Osteocyte (in vitro differentiated cells): ENCODE measurements at regions not wholly inside any gene's neighbourhood (a gene's known extent, or its start where the extent isn't known, plus 50 kb on each side); places are given as distances from the start of the nearest gene placed in this dataset.

Source experiments
- DNase-seq: peaks from one replicate; pipeline ENCODE4 v3.0.0; 2021; ENCODE audit warnings: mixed read lengths; ENCODE audit not compliant: unreplicated experiment; ENCODE audit errors: extremely low spot score
- H3K27ac Mint-ChIP-seq: one replicate; pipeline ENCODE4 v1.8.0; 2021; ENCODE audit warnings: mild to moderate bottlenecking, mixed read lengths; ENCODE audit not compliant: unreplicated experiment
- H3K27me3 Mint-ChIP-seq: one replicate; pipeline ENCODE4 v1.8.0; 2021; ENCODE audit warnings: mixed read lengths; ENCODE audit not compliant: unreplicated experiment
- H3K36me3 Mint-ChIP-seq: one replicate; pipeline ENCODE4 v1.8.0; 2021; ENCODE audit warnings: mixed read lengths; ENCODE audit not compliant: unreplicated experiment
- H3K4me1 Mint-ChIP-seq: one replicate; pipeline ENCODE4 v1.8.0; 2021; ENCODE audit warnings: mixed read lengths; ENCODE audit not compliant: unreplicated experiment
- H3K4me3 Mint-ChIP-seq: one replicate; pipeline ENCODE4 v1.8.0; 2021; ENCODE audit warnings: mild to moderate bottlenecking, moderate library complexity, mixed read lengths; ENCODE audit not compliant: unreplicated experiment
- H3K9me3 Mint-ChIP-seq: one replicate; pipeline ENCODE4 v1.8.0; 2021; ENCODE audit warnings: mixed read lengths; ENCODE audit not compliant: unreplicated experiment
- TF ChIP-seq, protein P1 (sequence below): fragments of 200-600 bp; sonication (generic); IDR thresholded peaks from 2 replicates; pipeline ENCODE4 v1.5.0; 2021; ENCODE audit warnings: antibody characterized with exemption, mild to moderate bottlenecking, moderate library complexity

DNA sequence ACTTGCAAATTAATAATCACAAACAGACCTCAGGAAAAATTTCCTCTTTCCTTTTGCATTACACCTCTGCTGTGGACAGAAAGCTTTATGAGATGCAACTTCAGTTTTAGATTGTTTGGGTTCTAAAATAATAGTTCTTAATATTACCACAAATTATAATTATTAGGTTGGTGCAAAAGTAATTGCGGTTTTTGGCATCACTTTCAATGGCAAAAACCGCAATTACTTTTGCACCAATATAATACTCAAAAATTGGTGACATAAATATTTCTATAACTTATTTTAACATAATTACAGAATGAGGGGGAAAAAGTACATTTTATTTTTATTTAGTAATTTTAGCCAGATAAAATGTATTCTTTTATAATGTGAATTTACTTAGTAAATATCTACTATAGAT is 804.4 kb upstream of the FAM98A start:
- Mint-ChIP-seq H3K27me3 (no peaks in the 10 kb centered on the region), H3K36me3 (no peaks in the 10 kb centered on the region), H3K9me3 (peaks cover 10% of the 10 kb centered on the region), H3K4me1 (no peaks in the 10 kb centered on the region), H3K27ac (no peak overlapping the region), H3K4me3 (no peak overlapping the region)
- TF ChIP-seq, protein P1, sequence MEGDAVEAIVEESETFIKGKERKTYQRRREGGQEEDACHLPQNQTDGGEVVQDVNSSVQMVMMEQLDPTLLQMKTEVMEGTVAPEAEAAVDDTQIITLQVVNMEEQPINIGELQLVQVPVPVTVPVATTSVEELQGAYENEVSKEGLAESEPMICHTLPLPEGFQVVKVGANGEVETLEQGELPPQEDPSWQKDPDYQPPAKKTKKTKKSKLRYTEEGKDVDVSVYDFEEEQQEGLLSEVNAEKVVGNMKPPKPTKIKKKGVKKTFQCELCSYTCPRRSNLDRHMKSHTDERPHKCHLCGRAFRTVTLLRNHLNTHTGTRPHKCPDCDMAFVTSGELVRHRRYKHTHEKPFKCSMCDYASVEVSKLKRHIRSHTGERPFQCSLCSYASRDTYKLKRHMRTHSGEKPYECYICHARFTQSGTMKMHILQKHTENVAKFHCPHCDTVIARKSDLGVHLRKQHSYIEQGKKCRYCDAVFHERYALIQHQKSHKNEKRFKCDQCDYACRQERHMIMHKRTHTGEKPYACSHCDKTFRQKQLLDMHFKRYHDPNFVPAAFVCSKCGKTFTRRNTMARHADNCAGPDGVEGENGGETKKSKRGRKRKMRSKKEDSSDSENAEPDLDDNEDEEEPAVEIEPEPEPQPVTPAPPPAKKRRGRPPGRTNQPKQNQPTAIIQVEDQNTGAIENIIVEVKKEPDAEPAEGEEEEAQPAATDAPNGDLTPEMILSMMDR = no peak
- no peak for DNase-seq

- Mint-ChIP-seq H3K4me1 (no peaks in the 10 kb centered on the region), H3K27ac (no peak overlapping the region), H3K9me3 (peaks cover 10% of the 10 kb centered on the region), H3K36me3 (no peaks in the 10 kb centered on the region), H3K4me3 (no peak overlapping the region), H3K27me3 (no peaks in the 10 kb centered on the region)
- TF ChIP-seq, protein P1 = no peak
- DNase-seq = no peak
These were observed 803.3 kb upstream of the FAM98A start for GRCh38 chr2:34402376-34402775.

DNA sequence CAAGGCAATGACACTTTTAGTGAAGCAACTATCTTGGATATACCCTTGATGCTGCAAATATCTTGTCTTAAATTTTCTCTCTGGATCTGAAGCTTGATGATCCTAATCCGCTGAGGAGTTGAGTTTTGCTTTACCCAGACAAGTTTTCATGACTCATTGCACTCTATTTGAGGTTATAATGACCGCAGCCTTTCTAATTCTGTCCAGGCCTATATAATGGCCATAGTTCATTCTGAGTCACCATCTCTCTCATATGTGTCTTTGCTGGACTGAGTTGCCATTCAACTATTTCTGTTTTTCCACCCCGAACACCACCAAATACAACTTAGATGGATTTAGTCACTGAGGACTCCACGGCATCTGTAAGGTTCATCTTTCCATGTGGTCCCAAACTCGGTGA is 802.1 kb upstream of the FAM98A start:
- TF ChIP-seq, protein P1 = no peak
- Mint-ChIP-seq H3K27me3 (no peaks in the 10 kb centered on the region), H3K4me1 (no peaks in the 10 kb centered on the region), H3K27ac (no peak overlapping the region), H3K9me3 (peaks cover 10% of the 10 kb centered on the region), H3K36me3 (no peaks in the 10 kb centered on the region), H3K4me3 (no peak overlapping the region)
- no peak for DNase-seq

GRCh38 chr2:34388446-34388845 is 789.3 kb upstream of the FAM98A start:
- H3K4me1 Mint-ChIP-seq = no peaks in the 10 kb centered on the region
- no peaks in the 10 kb centered on the region for H3K27me3 Mint-ChIP-seq
- peaks cover 22% of the 10 kb centered on the region for H3K9me3 Mint-ChIP-seq
- no peaks in the 10 kb centered on the region for H3K36me3 Mint-ChIP-seq
- no peak overlapping the region for H3K27ac Mint-ChIP-seq
- no peak for DNase-seq
- no peak overlapping the region for H3K4me3 Mint-ChIP-seq
- TF ChIP-seq, protein P1 = no peak

DNA sequence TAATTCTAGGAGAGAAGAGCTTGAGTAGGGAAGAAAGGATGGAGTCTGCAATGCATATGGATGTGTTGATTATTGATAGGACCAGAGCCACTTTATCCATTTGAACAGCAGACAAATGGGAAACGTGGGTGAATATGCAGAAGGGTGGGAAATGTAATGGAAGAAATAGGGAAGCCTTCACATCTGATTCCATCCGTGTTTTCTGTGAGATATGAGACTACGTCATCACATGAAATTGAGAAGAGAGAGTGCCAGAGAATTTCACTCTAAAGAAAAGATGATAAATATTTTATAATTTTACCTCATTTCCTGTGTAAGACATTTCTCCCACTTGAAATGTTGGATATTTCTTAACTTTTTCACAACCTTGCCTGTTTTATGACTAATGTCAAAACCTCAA is 788.4 kb upstream of the FAM98A start:
- Mint-ChIP-seq H3K27ac (no peak overlapping the region), H3K27me3 (no peaks in the 10 kb centered on the region), H3K4me1 (no peaks in the 10 kb centered on the region), H3K4me3 (no peak overlapping the region), H3K9me3 (peaks cover 22% of the 10 kb centered on the region), H3K36me3 (no peaks in the 10 kb centered on the region)
- TF ChIP-seq, protein P1 = no peak
- DNase-seq = no peak
